OCI-LY7 (cell line): ENCODE measurements at regions not wholly inside any gene's neighbourhood (a gene's known extent, or its start where the extent isn't known, plus 50 kb on each side); places are given as distances from the start of the nearest gene placed in this dataset.

Experiments
- CTCF ChIP-seq: fragments of 200-600 bp; sonication (generic); conservative IDR thresholded peaks from 2 replicates; pipeline ENCODE4 v1.5.1; 2014; ENCODE audit warnings: mild to moderate bottlenecking, antibody characterized with exemption, low read length, moderate library complexity, mixed read lengths
- EZH2phosphoT487 ChIP-seq: fragments of 200-600 bp; sonication (generic); IDR thresholded peaks from 2 replicates; pipeline ENCODE4 v1.6.1; 2018; ENCODE audit warnings: low read depth, borderline replicate concordance, mild to moderate bottlenecking, mixed run types, antibody characterized with exemption, low read length, moderate library complexity, mixed read lengths

- TF ChIP-seq CTCF (no peak), EZH2phosphoT487 (no peak)
Measured at GRCh38 chr10:3904419-3904960, 119.5 kb upstream of the KLF6 start.
